Gastroesophageal sphincter (tissue), 3 donors: ENCODE measurements at regions not wholly inside any gene's neighbourhood (a gene's known extent, or its start where the extent isn't known, plus 50 kb on each side); places are given as distances from the start of the nearest gene placed in this dataset.

ENCODE experiments used
- EP300 ChIP-seq: sonication (generic); formaldehyde crosslinking; IDR thresholded peaks from one replicate; pipeline ENCODE4 v1.6.1; 2017; ENCODE audit warnings: antibody characterized with exemption, mild to moderate bottlenecking
- POLR2AphosphoS5 ChIP-seq: sonication (generic); formaldehyde crosslinking; IDR thresholded peaks from one replicate; pipeline ENCODE4 v1.6.1; 2017; ENCODE audit warnings: antibody characterized with exemption
- TF ChIP-seq, protein P1 (sequence below), 4 experiments: fragments of 200-600 bp in 2 of 4; fragments of 450-650 bp in 2 of 4; sonication (generic) in 1 of 4; IDR thresholded peaks; one replicate each; pipeline ENCODE4 v1.5.1; 2017 to 2019; ENCODE audit warnings: antibody characterized with exemption in 4 of 4, mild to moderate bottlenecking in 2 of 4, moderate library complexity in 2 of 4

GRCh38 chr3:102722317-102722716, 287.5 kb downstream of the ZPLD1 start:
- no peak for TF ChIP-seq POLR2AphosphoS5
- TF ChIP-seq, protein P1, sequence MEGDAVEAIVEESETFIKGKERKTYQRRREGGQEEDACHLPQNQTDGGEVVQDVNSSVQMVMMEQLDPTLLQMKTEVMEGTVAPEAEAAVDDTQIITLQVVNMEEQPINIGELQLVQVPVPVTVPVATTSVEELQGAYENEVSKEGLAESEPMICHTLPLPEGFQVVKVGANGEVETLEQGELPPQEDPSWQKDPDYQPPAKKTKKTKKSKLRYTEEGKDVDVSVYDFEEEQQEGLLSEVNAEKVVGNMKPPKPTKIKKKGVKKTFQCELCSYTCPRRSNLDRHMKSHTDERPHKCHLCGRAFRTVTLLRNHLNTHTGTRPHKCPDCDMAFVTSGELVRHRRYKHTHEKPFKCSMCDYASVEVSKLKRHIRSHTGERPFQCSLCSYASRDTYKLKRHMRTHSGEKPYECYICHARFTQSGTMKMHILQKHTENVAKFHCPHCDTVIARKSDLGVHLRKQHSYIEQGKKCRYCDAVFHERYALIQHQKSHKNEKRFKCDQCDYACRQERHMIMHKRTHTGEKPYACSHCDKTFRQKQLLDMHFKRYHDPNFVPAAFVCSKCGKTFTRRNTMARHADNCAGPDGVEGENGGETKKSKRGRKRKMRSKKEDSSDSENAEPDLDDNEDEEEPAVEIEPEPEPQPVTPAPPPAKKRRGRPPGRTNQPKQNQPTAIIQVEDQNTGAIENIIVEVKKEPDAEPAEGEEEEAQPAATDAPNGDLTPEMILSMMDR (IDR thresholded peaks at IDR 0.05), result no peak
- TF ChIP-seq EP300, result no peak
